ENCODE measurements at regions not wholly inside any gene's neighbourhood (a gene's known extent, or its start where the extent isn't known, plus 50 kb on each side); places are given as distances from the start of the nearest gene placed in this dataset.

GRCh38 chr11:71114124-71114851, 138.1 kb downstream of the SHANK2 start (continued):
- TF ChIP-seq HOXA7 (CRISPR knock-in tag; IDR thresholded peaks at IDR 0.05), result no peak

DNA sequence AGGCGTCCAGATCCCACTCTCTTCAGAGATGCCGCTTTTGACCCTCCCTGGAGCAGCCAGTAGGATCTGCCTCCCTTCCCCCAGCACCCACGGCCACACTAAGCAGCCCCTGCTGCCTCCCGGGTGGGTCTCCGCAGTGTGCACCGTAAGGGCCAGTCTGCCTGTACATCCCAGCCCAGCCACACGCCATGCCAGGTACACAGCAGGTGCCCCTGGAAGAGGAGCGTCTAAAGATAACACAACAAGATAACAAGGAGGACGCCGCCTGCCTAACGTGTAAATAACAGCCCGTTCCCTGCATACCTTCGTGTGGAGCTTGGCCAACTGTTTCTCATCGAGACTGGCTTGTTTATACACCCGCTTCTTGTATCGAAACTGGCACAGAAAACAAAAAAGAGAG, 139.4 kb downstream of the SHANK2 start:
- H3K4me2 ChIP-seq, result no peak overlapping the region
- DNase-seq (ENCODE audit: low read depth in 1 of 2, low spot score in 1 of 2) (no peak), ATAC-seq (no peak), FAIRE-seq (no peak)
- POLR2A ChIA-PET, result no interaction called here
- no peak overlapping the region for H3K4me3 ChIP-seq
- peaks cover 13% of the 10 kb centered on the region; the same call in 2 of the 3 replicates for H3K4me1 ChIP-seq
- 91% methylated on average over 16 of the region's 16 CpGs for WGBS (ENCODE audit: missing lambda C conversion rate)
- H3K9me3 ChIP-seq, result no peaks in the 10 kb centered on the region
- no peak overlapping the region for H3K27ac ChIP-seq
- CTCF ChIA-PET, result no interaction called here
- TF ChIP-seq HOXA7 (CRISPR knock-in tag; IDR thresholded peaks at IDR 0.05), result no peak
- TF ChIP-seq MAZ (IDR thresholded peaks at IDR 0.05; ENCODE audit: borderline replicate concordance, low read depth, low read length), result no peak
- TF ChIP-seq TFCP2L1 (CRISPR knock-in tag; IDR thresholded peaks at IDR 0.05), result no peak
- TF ChIP-seq EHF (CRISPR knock-in tag; IDR thresholded peaks at IDR 0.05), result no peak
- no peak for TF ChIP-seq FOSB (CRISPR knock-in tag; IDR thresholded peaks at IDR 0.05)
- TF ChIP-seq MAFK (IDR thresholded peaks at IDR 0.05; ENCODE audit: partially characterized antibody), result no peak
- TF ChIP-seq RNF2 (IDR thresholded peaks at IDR 0.05; ENCODE audit: borderline replicate concordance, low read depth), result no peak
- TF ChIP-seq RAD21 (conservative IDR thresholded peaks at IDR 0.05 in 1 of 2, IDR thresholded peaks at IDR 0.05 in 1 of 2), result no peak
- TF ChIP-seq ZC3H11A (IDR thresholded peaks at IDR 0.05), result no peak

GRCh38 chr11:71112454-71112853, 139.9 kb downstream of the SHANK2 start:
- no peak overlapping the region for H3K27ac ChIP-seq
- no peak for ATAC-seq
- no peak overlapping the region for H3K4me3 ChIP-seq
- WGBS (ENCODE audit: missing lambda C conversion rate), result 89% methylated on average over 9 of the region's 9 CpGs
- ChIA-PET POLR2A (no interaction called here), CTCF (no interaction called here)
- H3K4me2 ChIP-seq, result no peak overlapping the region
- H3K9me3 ChIP-seq, result no peaks in the 10 kb centered on the region
- no peak for DNase-seq (ENCODE audit: low read depth in 1 of 2, low spot score in 1 of 2)
- TF ChIP-seq, protein P1, sequence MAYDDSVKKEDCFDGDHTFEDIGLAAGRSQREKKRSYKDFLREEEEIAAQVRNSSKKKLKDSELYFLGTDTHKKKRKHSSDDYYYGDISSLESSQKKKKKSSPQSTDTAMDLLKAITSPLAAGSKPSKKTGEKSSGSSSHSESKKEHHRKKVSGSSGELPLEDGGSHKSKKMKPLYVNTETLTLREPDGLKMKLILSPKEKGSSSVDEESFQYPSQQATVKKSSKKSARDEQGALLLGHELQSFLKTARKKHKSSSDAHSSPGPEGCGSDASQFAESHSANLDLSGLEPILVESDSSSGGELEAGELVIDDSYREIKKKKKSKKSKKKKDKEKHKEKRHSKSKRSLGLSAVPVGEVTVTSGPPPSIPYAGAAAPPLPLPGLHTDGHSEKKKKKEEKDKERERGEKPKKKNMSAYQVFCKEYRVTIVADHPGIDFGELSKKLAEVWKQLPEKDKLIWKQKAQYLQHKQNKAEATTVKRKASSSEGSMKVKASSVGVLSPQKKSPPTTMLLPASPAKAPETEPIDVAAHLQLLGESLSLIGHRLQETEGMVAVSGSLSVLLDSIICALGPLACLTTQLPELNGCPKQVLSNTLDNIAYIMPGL (CRISPR knock-in tag; IDR thresholded peaks at IDR 0.05; ENCODE audit: borderline replicate concordance), result no peak
- TF ChIP-seq KDM1A (IDR thresholded peaks at IDR 0.05; ENCODE audit: low read depth), result no peak
- no peak for TF ChIP-seq MYC (IDR thresholded peaks at IDR 0.05; ENCODE audit: borderline replicate concordance, low read length)
- no peak for TF ChIP-seq EHMT2 (IDR thresholded peaks at IDR 0.05; ENCODE audit: low read depth)
- no peak for TF ChIP-seq JUN (IDR thresholded peaks at IDR 0.05)
- no peak for TF ChIP-seq EHF (CRISPR knock-in tag; IDR thresholded peaks at IDR 0.05)
- TF ChIP-seq HOXB13 (CRISPR knock-in tag; IDR thresholded peaks at IDR 0.05; ENCODE audit: low read depth), result no peak
- no peak for TF ChIP-seq RAD21 (conservative IDR thresholded peaks at IDR 0.05 in 1 of 2, IDR thresholded peaks at IDR 0.05 in 1 of 2)
- TF ChIP-seq, protein P2, sequence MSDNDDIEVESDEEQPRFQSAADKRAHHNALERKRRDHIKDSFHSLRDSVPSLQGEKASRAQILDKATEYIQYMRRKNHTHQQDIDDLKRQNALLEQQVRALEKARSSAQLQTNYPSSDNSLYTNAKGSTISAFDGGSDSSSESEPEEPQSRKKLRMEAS (IDR thresholded peaks at IDR 0.05), result no peak
- TF ChIP-seq GATA3 (IDR thresholded peaks at IDR 0.05; ENCODE audit: borderline replicate concordance), result no peak
- TF ChIP-seq, protein P3, sequence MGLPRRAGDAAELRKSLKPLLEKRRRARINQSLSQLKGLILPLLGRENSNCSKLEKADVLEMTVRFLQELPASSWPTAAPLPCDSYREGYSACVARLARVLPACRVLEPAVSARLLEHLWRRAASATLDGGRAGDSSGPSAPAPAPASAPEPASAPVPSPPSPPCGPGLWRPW (IDR thresholded peaks at IDR 0.05), result no peak
- no peak for TF ChIP-seq RCOR1 (IDR thresholded peaks at IDR 0.05; ENCODE audit: low read depth, low read length)
- no peak for TF ChIP-seq CHD2 (IDR thresholded peaks at IDR 0.05; ENCODE audit: low read length, partially characterized antibody)
- TF ChIP-seq ZSCAN20 (CRISPR knock-in tag; IDR thresholded peaks at IDR 0.05), result no peak
- no peak for TF ChIP-seq FOSB (CRISPR knock-in tag; IDR thresholded peaks at IDR 0.05)
- TF ChIP-seq BCL3 (IDR thresholded peaks at IDR 0.05), result no peak
- no peak for TF ChIP-seq CHD4 (IDR thresholded peaks at IDR 0.05; ENCODE audit: borderline replicate concordance)
- TF ChIP-seq NR3C1 (IDR thresholded peaks at IDR 0.05), result no peak
- FAIRE-seq, result no peak
- peaks cover 9% of the 10 kb centered on the region; the same call in 2 of the 3 replicates for H3K4me1 ChIP-seq

Measured in A549 (cell line).